ENCODE measurements at regions not wholly inside any gene's neighbourhood (a gene's known extent, or its start where the extent isn't known, plus 50 kb on each side); places are given as distances from the start of the nearest gene placed in this dataset.
A peak's percentile ranks its signal among the peaks of the same experiment; 100 is the strongest.
"Not testable (repeated sequence)": the region's sequence is repeated elsewhere in the genome, so short reads cannot be mapped to it uniquely, and the experiment has no call there.

DNA sequence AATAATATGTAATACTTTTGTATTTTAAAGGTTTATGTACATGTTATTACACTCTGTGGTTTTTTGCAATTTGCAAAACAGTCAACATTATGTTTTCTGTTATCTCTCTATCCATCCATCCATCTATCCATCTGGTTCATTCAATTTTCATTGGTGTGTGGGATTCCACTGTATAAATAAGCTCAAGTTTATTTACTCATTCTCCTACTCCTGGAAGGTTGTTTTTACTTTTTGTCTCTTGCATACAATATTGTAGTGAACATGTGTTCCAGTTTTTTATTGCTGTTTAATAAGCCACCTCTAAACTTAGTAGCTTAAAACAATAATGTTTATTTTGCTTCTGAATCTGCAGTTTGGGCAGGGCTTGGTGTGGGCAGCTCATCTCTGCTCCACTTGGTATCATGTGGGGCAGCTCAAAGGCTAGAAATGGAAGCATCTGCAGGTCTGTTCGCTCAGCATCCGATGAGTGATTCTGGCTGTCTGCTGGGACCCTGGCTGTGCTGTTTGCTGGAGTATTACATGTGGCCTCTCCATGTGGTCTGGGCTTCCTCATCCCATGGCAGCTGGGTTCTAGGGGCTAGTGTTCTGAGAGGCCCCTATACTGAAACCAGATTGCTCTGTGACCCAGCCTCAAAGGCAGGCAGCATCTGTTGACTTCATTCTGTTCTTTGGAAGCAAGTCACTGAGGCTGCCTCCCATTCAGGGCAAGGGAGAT, 98.8 kb downstream of the SLC25A47 start:
- DNase-seq = no peak

DNA sequence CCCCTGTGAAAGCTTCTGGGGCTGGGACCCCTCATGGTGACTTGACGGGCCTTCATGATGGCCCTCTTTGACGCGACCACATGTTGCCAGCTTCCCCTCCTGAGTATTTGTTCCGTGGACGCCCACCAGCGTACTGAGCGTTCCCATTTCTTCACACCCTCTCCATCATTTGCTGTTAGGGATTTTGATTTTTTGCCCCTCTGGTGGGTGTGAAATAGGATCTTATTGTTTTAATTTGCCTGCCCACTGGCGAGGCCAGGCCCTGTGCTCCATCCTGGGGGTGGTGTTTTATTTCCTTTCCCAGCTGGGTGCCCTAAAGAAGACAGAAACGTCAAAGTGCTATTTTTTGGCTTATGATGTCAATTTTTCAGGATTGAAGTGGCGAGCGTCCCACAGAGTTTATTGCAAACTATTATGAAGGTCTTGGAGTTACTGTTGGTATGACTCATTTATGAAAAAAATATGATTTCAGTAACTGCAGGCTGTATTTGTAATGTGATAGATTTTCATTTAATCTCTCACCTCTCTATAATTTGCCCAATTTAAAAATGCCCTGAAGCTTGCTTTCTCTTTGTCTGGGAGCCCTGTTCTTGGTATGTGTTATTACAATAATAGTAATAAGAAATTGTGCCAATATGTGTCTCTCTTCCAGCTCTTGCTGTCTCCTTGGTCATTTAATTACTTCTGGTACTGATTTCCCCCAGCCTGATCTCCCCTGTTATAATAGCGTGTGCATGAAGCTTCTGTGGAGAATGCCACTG, 99.6 kb downstream of the SLC25A47 start:
- DNase-seq = no peak

DNA sequence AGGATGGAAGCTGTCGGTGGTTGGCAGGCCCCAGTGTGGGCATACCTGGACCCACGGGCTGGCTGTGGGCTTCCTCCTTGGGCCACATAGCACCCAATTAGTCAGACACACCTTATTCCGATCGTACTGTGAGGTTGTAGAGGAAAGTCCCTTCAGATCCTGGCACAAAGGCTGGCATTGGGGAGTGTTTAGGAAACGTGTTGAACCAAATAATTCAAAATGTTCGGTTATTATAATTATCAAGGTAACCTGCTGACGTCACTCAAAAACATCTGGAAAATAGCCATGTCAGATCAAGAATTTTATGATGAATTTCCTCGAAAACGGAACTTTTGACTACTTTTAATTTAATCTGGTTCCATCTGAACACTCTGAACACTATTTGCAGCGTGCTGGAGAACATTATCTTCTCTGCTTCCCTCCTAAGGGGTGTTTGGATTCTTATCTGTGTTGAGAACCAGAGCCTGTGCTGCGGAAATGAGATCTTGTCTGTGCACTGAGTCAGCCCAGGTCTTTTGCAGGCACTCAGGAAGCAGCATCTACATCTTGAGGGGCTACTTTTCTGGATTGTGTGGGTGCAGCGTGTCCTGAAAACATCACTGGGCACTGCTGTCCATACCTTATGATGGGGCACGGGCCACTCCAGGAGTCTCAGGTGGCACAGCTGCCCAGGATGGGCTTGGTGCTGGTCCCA, 100.3 kb downstream of the SLC25A47 start:
- no peak for DNase-seq

DNA sequence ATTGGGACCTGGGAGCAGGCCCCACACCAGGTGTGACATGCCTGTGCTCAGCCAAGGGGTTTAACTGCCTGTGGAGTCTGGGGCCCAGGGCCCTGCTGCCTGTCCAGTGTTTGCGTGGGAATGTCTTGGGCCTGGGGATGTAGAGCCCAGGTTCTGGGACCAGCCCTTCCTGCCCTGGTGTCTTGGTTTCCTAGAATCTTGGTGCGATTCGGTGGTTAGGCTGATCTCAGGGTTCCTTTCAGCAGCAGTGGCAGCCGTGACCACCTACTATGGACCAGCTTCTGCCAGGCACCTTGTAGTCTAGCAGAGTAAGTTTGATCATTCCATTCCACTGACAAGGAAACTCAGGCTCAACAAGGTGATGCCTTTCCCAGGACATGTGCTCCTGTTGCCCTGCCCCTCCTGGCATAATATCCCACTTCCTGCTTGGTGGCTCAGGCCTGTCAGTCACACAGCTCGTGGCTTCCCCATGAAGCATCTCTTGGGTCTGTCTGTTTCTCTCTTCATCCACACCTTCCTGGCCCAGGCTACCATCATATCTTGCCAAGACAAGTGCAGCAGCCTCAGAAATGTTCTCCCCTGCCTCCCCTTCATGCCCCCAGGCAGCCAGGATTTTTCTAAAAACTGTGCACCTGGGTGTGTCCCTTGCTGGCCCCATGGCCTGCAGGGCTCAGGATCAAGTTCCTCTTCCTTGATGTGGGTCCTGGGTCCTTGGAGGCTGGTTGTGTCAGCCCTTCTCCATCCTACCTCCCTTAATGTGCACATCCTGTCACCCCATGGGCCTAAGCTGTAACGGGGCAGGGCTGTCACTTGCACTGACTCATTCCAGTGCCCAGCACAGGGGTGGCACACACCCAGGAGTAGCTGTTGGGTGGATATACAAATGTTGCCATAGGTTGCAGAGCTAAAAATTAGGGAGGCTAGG, 101.6 kb downstream of the SLC25A47 start:
- DNase-seq = no peak

DNA sequence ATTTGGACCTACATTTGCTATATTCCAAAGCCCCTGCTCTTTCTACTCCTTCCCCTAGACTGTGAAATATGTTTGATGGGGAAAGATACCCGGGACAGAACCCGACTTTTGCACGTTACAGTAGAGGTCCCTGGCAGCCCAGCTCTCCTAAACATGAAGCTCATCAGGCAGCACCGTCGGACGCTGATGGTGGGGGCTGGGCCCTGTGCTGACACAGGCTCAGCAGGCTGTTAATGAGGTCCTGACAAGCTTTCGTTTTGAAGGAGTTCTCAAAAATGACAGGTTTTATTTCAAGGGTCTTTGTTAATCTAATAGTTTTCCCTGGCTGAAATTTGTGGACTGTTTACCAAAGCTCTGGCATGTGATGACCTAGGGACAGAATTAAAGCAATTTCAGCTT, 102.3 kb downstream of the SLC25A47 start:
- no peak for DNase-seq

DNA sequence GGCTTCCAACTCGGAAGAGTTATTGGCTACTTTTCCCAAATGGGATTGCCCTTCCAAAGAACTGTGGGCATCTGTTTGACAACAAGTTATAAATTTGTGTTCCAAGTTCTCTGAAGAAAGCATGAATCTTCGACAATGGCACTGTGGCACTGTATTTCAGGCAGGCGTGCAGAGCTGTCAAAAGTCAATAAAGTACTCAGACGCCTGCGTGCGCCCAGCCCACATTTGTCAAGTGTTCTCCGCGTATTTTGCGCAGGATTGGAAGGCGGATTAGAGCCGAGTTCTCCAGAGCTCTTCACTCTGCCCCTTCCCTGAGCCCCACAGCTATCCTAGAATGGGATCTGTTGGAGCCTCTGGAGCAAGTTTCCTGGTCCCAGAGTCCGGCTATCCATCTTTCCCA, 103.2 kb downstream of the SLC25A47 start:
- DNase-seq = no peak

DNA sequence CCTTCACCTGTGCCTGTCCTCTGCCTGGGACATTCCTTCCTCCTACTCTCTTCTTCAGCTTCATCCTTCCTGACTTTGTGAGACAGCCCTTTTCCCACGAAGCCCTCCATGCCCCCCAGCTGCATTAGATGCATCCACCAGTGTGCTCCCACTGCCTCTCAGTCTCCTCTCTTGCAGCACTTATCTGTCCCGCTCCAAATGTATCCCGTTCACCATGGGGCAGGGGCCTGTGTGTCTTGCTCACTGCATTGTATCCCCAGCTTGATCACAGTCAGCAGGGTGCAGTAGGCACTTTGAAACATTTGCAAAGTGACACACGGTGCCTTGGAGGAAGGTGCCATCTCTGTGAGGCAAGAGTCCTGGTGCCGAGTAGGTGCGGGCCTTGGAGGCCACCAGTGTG, 104.0 kb downstream of the SLC25A47 start:
- no peak for DNase-seq

DNA sequence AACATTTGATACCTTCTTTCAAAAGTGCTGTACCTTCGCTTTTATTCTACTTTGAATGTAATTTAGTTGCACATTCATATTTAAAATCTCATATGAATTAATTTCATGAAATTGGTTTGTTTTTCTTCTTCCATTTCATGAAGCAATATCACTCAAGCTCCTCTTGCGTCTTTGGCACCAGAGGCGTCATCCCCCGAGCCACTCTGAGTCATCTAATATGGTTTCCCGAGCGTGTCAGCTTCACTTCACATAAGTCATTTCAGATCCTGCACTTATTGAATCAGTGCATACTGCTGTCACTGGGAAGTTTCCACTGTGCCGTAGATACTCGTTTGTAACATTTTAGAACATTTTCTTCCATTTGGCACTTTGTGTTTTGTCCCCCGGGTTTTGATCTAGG, 105.6 kb downstream of the SLC25A47 start:
- no peak for DNase-seq

DNA sequence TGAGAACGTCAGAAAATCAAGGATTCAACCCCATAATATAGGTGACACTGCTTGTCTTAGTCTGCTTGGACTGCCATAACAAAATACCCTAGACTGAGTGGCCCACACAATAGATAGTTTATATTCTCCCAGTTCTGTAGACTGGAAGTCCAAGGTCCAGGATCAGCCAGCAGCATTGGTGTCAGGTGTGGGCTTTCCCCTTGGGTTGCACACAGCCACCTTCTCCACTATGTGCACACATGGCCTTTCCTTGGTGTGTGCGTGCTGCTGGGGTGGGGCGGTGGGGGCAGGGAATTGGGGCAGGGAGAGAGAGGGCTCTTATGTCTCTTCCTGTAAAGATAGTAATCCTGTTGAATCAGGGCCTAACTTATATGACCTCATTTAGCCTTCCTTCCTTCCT, 106.4 kb downstream of the SLC25A47 start:
- DNase-seq = no peak

DNA sequence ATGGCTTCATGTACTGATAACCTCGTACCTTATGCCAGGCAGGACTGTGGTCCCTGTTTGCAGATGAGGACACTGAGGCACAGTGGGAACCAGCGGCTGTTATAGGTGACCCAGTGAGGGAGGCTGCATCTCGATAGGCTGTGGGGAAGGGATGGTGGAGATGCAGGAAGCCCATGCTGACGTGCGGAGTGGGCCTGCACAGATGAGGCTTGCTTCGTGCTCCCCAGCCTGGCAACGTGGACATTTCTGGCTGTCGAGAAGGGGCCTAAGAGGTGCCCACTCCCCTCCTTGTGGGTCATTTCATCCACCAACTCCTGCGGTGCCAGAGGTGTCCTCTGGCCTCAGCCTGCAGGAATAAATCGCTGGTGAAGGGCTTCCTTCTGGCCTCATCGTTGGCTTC, 107.4 kb downstream of the SLC25A47 start:
- no peak for DNase-seq

DNA sequence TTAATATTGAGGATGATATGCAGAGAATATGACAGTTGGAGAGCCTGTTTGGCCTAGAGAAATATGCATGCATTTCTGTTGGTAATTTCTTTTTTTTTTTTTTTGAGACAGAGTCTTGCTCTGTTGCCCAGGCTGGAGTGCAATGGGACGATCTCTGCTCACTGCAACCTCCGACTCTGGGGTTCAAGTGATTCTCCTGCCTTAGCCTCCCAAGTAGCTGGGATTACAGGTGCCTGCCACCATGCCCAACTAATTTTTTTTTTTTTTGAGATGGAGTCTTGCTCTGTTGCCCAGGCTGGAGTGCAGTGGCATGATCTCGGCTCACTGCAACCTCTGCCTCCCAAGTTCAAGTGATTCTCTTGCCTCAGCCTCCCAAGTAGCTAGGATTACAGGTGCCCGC, 108.3 kb downstream of the SLC25A47 start:
- DNase-seq = not testable (repeated sequence)

DNA sequence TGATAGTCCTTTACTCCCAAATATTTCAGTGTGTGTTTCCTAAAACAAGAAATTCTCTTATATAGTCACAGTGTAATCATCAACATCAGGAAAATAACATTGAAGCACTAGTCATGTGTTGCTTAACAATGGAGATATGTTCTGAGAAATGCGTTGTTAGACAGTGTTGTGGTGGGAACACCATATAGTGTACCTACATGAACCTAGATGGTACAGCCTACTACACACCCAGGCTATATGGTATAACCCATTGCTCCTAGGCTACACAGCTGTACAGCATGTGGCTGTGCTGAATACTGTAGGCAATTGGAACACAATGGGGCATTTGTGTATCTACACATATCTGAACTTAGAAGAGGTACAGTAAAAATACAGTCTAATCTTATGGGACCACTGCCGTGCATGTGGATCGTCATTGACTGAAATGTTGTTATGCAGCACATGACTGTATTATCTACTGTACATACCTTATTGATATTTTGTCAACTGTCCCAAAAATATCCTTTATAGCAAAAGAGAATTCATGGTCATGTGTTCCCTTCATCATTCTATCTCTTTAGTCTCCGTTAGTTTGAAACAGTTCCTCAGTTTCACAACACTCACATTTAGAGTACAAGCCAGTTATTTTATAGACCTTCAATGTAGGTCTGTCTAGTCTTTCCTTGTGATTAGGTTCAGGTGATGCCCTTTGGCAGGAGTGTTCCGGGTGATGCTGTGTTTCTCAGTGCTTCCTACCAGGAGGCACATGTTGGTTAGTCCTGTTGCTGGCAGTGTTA, 109.7 kb downstream of the SLC25A47 start:
- DNase-seq = no peak

DNA sequence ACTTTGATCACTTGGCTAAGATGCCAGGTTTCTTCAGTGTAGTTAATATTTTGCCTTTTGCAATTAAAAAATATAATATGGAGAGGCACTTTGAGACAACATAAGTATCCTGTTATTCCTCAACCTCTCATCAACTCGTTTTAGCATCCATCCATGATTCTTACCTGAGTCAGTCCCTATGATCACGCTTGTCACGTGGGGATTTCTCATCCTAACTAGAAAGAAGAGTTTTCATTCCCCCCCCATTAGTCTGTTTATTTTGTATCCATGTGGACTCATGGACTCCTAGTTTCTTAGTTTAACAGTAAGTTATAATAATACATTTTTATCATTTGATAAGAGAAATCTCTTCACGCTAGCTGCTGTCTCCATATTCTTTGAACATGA, 110.3 kb downstream of the SLC25A47 start:
- DNase-seq = no peak

DNA sequence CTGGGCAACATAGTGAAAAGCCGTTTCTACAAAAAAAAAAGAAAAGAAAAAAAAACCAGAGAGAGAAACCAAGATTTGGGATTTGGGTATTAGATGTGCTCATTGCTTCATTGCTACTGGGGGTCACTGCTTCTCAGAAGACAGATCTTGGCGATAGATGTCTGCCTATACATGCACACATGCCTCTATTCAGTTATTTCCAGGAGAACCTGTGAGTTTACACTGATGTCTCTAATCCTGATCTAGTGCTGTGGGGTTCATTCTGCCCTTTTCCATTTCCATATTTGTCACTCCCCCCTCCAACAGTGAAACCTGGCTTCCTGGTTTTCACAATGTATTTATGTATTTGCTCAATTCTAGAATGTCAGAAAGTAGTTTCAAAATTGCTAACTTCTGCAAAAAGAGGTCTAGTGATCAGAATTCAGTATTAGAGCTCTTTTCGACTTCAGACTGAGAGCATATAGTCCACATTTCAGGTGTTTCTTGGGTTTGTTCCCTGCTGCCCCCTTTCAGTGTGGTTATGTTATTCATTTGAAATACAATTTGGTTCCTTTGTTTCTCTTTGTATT, 111.0 kb downstream of the SLC25A47 start:
- DNase-seq = no peak

DNA sequence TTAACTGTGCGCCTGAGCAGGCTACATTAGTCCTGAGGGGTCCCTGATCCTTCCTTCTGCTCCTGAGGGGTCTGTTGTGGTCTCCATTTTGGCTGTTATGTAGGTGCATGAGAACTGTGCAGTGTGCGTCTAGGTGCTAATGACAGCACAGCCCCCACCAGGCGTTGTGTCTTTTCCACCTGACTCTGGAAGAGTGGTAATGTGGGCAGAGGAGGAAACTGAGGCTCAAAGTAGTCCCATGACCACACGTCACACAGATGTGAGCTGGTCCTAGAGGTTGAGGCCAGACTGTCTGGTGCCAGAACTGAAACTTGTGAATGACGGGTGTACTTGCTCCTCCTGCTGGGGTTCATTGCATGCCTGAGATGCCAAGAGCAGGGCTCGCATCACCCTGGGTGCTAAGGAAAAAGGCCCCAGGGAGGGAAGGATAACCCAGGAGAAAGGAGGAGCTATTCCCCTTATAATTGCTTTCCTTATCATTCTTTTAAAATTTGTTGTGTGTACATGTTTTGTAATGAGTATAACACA, 111.8 kb downstream of the SLC25A47 start:
- no peak for DNase-seq

DNA sequence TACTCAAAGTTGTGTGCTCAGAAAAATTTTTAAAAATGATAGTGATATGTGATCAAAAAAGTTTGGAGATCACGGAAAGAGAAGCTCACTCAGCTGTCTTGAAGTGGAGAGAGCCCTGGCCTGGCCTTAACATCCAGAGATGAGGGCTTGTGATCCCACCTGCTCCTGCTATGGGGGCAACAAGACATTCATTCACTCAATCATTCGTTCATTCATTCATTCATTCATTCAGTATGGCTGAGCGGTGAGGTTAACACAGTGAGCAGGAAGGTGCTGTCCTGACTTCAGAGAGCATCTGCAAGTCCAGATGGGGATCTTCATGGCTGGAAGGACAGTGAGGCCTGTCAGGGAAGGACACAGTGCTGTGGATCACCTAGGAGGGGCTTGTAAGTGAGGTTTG, 112.3 kb downstream of the SLC25A47 start:
- DNase-seq = no peak

DNA sequence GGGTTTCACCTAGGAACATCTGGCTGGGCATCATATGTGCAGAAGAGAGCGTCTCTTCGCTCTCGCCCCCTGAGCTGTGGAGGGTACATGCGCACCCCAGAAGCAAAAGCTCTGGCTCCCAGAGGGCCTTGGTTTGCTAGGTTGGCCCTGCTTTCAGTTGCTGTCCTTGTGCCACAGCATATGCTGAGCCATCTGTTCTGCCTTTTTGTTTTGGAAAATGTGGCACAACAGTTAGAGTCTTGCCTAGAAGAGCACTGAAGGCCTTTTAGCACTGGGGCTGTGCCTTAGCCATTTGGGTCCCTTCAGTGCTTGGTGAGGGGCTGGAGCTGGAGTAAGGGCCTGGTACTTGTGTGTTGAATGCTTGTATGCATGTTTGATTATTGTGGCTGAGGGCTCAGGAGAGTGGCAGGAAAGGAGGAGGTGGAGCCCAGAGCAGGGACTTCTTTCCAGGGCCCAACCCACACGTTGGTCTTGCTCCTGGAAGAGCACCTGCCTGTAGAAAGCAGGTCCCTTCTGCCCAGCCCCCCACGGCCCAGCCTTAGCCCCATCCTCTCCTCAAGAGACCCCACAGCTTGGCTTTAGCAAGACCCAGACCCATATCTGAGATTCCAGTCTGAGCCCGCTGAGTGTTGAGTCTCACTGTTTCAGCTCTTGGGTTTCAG, 113.7 kb downstream of the SLC25A47 start:
- DNase-seq = no peak

DNA sequence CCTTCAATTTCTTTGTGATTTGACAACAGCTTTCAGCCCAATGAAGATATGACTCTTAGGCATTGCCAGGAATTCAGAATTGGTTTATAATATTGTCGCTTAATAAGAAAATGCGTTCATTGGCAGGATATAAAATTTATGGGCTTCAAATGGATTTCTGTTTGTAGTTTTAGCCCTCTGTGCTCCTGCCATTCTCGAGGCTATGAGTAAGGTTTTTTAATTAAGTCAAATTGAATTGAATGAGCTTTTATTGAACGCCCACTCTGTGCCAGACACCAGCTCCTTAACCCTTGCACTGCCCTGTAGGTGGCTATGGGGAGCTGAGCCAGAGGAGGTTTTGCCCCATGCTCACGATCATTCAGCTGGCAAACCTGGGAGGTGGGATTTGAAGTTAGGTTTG, 115.1 kb downstream of the SLC25A47 start:
- DNase-seq = no peak

DNA sequence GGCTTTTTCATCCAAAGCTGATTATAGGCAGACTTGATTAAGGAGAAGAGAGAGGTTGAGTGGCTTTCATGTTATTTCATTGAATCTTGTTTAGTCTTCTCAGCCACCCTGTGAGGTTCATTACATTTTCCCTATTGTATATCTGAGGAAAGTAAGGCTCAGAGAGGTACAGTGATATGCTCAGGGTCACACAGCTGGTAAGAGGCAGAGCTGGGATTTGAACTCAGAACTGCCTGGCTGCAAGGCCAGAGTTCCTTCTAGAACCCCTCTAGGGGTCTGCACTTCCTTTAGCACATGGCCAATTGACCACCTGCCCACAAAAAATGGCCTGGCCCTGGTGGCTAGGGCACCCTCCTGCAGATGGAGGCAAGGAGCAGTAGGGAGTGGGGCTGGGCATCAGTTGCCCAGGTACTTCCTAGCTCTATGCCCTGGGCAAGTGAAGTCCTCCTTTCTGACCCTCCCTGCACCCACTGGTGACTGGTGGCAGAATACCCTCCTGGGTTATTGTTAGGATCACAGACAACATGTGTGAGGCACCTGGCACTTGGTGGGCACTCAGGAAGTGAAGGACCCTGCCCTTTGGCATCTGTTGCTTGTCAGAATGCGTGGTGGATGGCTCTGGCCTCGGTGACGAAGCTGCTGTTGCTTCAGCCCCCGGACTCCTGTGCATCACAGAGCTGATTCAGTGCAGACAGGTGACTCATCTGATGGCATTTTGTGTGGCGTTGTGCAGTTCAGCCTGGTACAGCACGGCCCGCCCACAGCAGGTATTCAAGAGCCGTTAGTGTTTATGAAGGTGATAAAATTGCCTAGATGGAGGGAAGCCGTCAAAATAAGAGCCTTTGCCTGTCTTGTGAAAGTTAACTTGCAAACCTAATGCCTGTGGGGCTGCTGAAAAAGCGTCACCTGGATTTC, 115.8 kb downstream of the SLC25A47 start:
- peak; percentile 31 for DNase-seq

DNA sequence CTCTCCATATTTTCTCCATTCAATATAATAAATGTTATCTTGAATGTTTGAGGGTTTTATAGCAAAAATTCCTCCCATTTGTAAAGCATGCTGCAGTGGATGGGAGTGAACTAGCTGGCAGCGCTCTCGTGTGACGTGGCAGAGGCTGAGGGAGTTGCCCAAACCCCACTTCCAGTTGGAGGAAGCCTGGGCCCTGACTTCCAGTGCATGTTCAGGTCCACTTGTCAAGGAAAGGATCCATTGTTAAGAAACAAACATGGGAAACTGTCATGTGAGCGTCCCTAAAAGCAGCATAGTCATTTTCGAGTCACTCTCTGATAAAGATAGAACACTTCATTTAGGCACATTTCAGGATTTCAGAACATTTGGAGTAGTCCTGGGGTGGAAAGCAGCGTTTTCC, 116.6 kb downstream of the SLC25A47 start:
- DNase-seq = no peak

Measured in activated gamma-delta T cell treated with Interleukin-2 at 50 U/mL for 16 hours (primary cell).